IMR-90 (cell line): ENCODE measurements at regions not wholly inside any gene's neighbourhood (a gene's known extent, or its start where the extent isn't known, plus 50 kb on each side); places are given as distances from the start of the nearest gene placed in this dataset. TPM values are rescaled to one million over a fixed set of nuclear protein-coding genes. Genes with fewer than 3 reads are reported as not detected.

Source experiments
- microRNA-seq, 2 experiments: library from miRNA; stranded (forward) in 1 of 2; unstranded in 1 of 2; fragments of 10-50 nt in 1 of 2; fragments of <30 nt in 1 of 2; gene quantifications in 1 of 2; microRNA quantifications in 1 of 2; one replicate each; pipeline versions ENCODE3 to v1.1.0; 2013 to 2020; ENCODE audit not compliant: insufficient read depth in 1 of 2, insufficient read length in 1 of 2, unreplicated experiment in 1 of 2
- small RNA-seq, 5 experiments: library from RNA; depleted of rRNA; stranded (forward); fragments of <200 nt; gene quantifications; one replicate each; pipeline ENCODE3, GENCODE V24; 2012

Small RNA genes in the stretch of these regions (microRNA-seq; reads per million reads assigned to microRNA genes)
- not detected for gene RF00019 (ENCODE audit: insufficient read depth, insufficient read length)

Small RNA genes in the stretch of these regions (small RNA-seq; reads per million reads assigned to genes)
- gene RF00019, result 0 reads per million in 5 experiments
